C4-2B (cell line): ENCODE measurements at regions not wholly inside any gene's neighbourhood (a gene's known extent, or its start where the extent isn't known, plus 50 kb on each side); places are given as distances from the start of the nearest gene placed in this dataset.

ENCODE experiments used
- CTCF ChIP-seq: fragments of 450-650 bp; conservative IDR thresholded peaks from 2 replicates; pipeline ENCODE4 v1.5.1; 2017; ENCODE audit warnings: mild to moderate bottlenecking
- ZFX ChIP-seq: fragments of 450-650 bp; IDR thresholded peaks from 2 replicates; pipeline ENCODE4 v1.6.1; 2017

- no peak for TF ChIP-seq CTCF
- no peak for TF ChIP-seq ZFX
Observed at GRCh38 chr10:90988024-90988423, 67.1 kb upstream of the ANKRD1 start.
